Activated T-helper 17 cell treated with anti-CD3 and anti-CD28 coated beads, Interleukin-2, amount 50 U/mL, for 72 hours (primary cell): ENCODE measurements at regions not wholly inside any gene's neighbourhood (a gene's known extent, or its start where the extent isn't known, plus 50 kb on each side); places are given as distances from the start of the nearest gene placed in this dataset.
"Not testable (repeated sequence)": the region's sequence is repeated elsewhere in the genome, so short reads cannot be mapped to it uniquely, and the experiment has no call there.

Experiments used
- ATAC-seq: fragments of 150-1000 bp; cut with Tn5 transposase; replicated peaks from 2 replicates; pipeline ENCODE4 v1.10.0; 2021; ENCODE audit warnings: mild to moderate bottlenecking, moderate library complexity
- H3K27ac Mint-ChIP-seq: one replicate; pipeline ENCODE4 v1.8.0; 2022; ENCODE audit warnings: mixed read lengths
- H3K27me3 Mint-ChIP-seq: one replicate; pipeline ENCODE4 v1.8.0; 2022; ENCODE audit warnings: mixed read lengths
- H3K36me3 Mint-ChIP-seq: one replicate; pipeline ENCODE4 v1.8.0; 2022; ENCODE audit warnings: low read depth, mild to moderate bottlenecking, mixed read lengths
- H3K4me1 Mint-ChIP-seq: one replicate; pipeline ENCODE4 v1.8.0; 2022; ENCODE audit warnings: mixed read lengths
- H3K4me3 Mint-ChIP-seq: one replicate; pipeline ENCODE4 v1.8.0; 2022; ENCODE audit warnings: mild to moderate bottlenecking, mixed read lengths
- H3K9me3 Mint-ChIP-seq: one replicate; pipeline ENCODE4 v1.8.0; 2022; ENCODE audit warnings: mixed read lengths

GRCh38 chr13:65445340-65445739, 1784.8 kb downstream of the PCDH9 start:
- peaks cover 27% of the 10 kb centered on the region for H3K9me3 Mint-ChIP-seq
- H3K36me3 Mint-ChIP-seq: no peaks in the 10 kb centered on the region
- ATAC-seq: no peak
- H3K27ac Mint-ChIP-seq: no peak overlapping the region
- no peaks in the 10 kb centered on the region for H3K4me1 Mint-ChIP-seq
- no peaks in the 10 kb centered on the region for H3K27me3 Mint-ChIP-seq
- no peak overlapping the region for H3K4me3 Mint-ChIP-seq

GRCh38 chr13:65435590-65435989, 1794.5 kb downstream of the PCDH9 start:
- Mint-ChIP-seq H3K4me3 (no peak overlapping the region), H3K36me3 (no peaks in the 10 kb centered on the region)
- no peak for ATAC-seq

GRCh38 chr13:65417953-65418352, 1812.2 kb downstream of the PCDH9 start:
- ATAC-seq: no peak
- no peak overlapping the region for H3K4me3 Mint-ChIP-seq
- H3K27ac Mint-ChIP-seq: no peak overlapping the region
- no peaks in the 10 kb centered on the region for H3K27me3 Mint-ChIP-seq
- no peaks in the 10 kb centered on the region for H3K36me3 Mint-ChIP-seq
- H3K4me1 Mint-ChIP-seq: no peaks in the 10 kb centered on the region
- peaks cover 16% of the 10 kb centered on the region for H3K9me3 Mint-ChIP-seq

More at GRCh38 chr13:65435590-65435989, 1794.5 kb downstream of the PCDH9 start:
- Mint-ChIP-seq H3K4me1 (no peaks in the 10 kb centered on the region), H3K27me3 (no peaks in the 10 kb centered on the region), H3K27ac (no peak overlapping the region), H3K9me3 (peaks cover 9% of the 10 kb centered on the region)

GRCh38 chr13:65416784-65417183, 1813.4 kb downstream of the PCDH9 start:
- no peaks in the 10 kb centered on the region for H3K27me3 Mint-ChIP-seq
- no peaks in the 10 kb centered on the region for H3K4me1 Mint-ChIP-seq
- ATAC-seq: no peak
- H3K4me3 Mint-ChIP-seq: no peak overlapping the region
- peaks cover 19% of the 10 kb centered on the region for H3K9me3 Mint-ChIP-seq
- no peak overlapping the region for H3K27ac Mint-ChIP-seq
- H3K36me3 Mint-ChIP-seq: no peaks in the 10 kb centered on the region

GRCh38 chr13:65414187-65414586, 1815.9 kb downstream of the PCDH9 start:
- ATAC-seq: no peak
- Mint-ChIP-seq H3K4me1 (no peaks in the 10 kb centered on the region), H3K27ac (no peak overlapping the region), H3K36me3 (no peaks in the 10 kb centered on the region), H3K9me3 (peaks cover 10% of the 10 kb centered on the region), H3K27me3 (no peaks in the 10 kb centered on the region), H3K4me3 (no peak overlapping the region)

GRCh38 chr13:65411521-65411920, 1818.6 kb downstream of the PCDH9 start:
- Mint-ChIP-seq H3K9me3 (peaks cover 3% of the 10 kb centered on the region), H3K4me3 (no peak overlapping the region), H3K4me1 (no peaks in the 10 kb centered on the region), H3K27ac (no peak overlapping the region), H3K36me3 (no peaks in the 10 kb centered on the region), H3K27me3 (no peaks in the 10 kb centered on the region)
- no peak for ATAC-seq

GRCh38 chr13:65410791-65411190, 1819.3 kb downstream of the PCDH9 start:
- ATAC-seq: no peak
- H3K27ac Mint-ChIP-seq: no peak overlapping the region
- H3K36me3 Mint-ChIP-seq: no peaks in the 10 kb centered on the region
- H3K4me1 Mint-ChIP-seq: no peaks in the 10 kb centered on the region
- no peak overlapping the region for H3K4me3 Mint-ChIP-seq
- H3K9me3 Mint-ChIP-seq: peaks cover 3% of the 10 kb centered on the region
- H3K27me3 Mint-ChIP-seq: no peaks in the 10 kb centered on the region

GRCh38 chr13:65401315-65401714, 1828.8 kb downstream of the PCDH9 start:
- H3K4me3 Mint-ChIP-seq: no peak overlapping the region
- no peak overlapping the region for H3K27ac Mint-ChIP-seq
- H3K36me3 Mint-ChIP-seq: no peaks in the 10 kb centered on the region
- H3K4me1 Mint-ChIP-seq: no peaks in the 10 kb centered on the region
- peaks cover 9% of the 10 kb centered on the region for H3K9me3 Mint-ChIP-seq
- no peak for ATAC-seq
- no peaks in the 10 kb centered on the region for H3K27me3 Mint-ChIP-seq

GRCh38 chr13:65400702-65401101, 1829.4 kb downstream of the PCDH9 start:
- Mint-ChIP-seq H3K27me3 (no peaks in the 10 kb centered on the region), H3K36me3 (no peaks in the 10 kb centered on the region), H3K27ac (no peak overlapping the region), H3K4me1 (no peaks in the 10 kb centered on the region), H3K4me3 (no peak overlapping the region), H3K9me3 (peaks cover 9% of the 10 kb centered on the region)
- ATAC-seq: no peak

- H3K4me3 Mint-ChIP-seq: no peak overlapping the region
- H3K36me3 Mint-ChIP-seq: no peaks in the 10 kb centered on the region
- ATAC-seq: no peak
- H3K9me3 Mint-ChIP-seq: peaks cover 26% of the 10 kb centered on the region
- H3K4me1 Mint-ChIP-seq: no peaks in the 10 kb centered on the region
- H3K27me3 Mint-ChIP-seq: no peaks in the 10 kb centered on the region
- H3K27ac Mint-ChIP-seq: no peak overlapping the region
Observed at GRCh38 chr13:65387743-65388347, 1842.3 kb downstream of the PCDH9 start.

GRCh38 chr13:65378943-65379519, 1851.1 kb downstream of the PCDH9 start:
- ATAC-seq: no peak
- H3K4me1 Mint-ChIP-seq: no peaks in the 10 kb centered on the region
- H3K36me3 Mint-ChIP-seq: no peaks in the 10 kb centered on the region
- H3K9me3 Mint-ChIP-seq: peaks cover 22% of the 10 kb centered on the region
- H3K27ac Mint-ChIP-seq: no peak overlapping the region
- no peaks in the 10 kb centered on the region for H3K27me3 Mint-ChIP-seq
- no peak overlapping the region for H3K4me3 Mint-ChIP-seq

GRCh38 chr13:65378484-65378883, 1851.7 kb downstream of the PCDH9 start:
- Mint-ChIP-seq H3K27me3 (no peaks in the 10 kb centered on the region), H3K9me3 (peaks cover 17% of the 10 kb centered on the region)

GRCh38 chr13:65368832-65369231, 1861.3 kb downstream of the PCDH9 start:
- Mint-ChIP-seq H3K4me3 (no peak overlapping the region), H3K36me3 (no peaks in the 10 kb centered on the region), H3K27ac (no peak overlapping the region), H3K27me3 (no peaks in the 10 kb centered on the region), H3K4me1 (no peaks in the 10 kb centered on the region), H3K9me3 (peaks cover 19% of the 10 kb centered on the region)
- no peak for ATAC-seq

More at GRCh38 chr13:65378484-65378883, 1851.7 kb downstream of the PCDH9 start:
- no peaks in the 10 kb centered on the region for H3K36me3 Mint-ChIP-seq
- no peak overlapping the region for H3K4me3 Mint-ChIP-seq
- no peak for ATAC-seq
- no peaks in the 10 kb centered on the region for H3K4me1 Mint-ChIP-seq
- no peak overlapping the region for H3K27ac Mint-ChIP-seq

GRCh38 chr13:65353951-65354350, 1876.2 kb downstream of the PCDH9 start:
- Mint-ChIP-seq H3K4me3 (no peak overlapping the region), H3K36me3 (no peaks in the 10 kb centered on the region), H3K4me1 (no peaks in the 10 kb centered on the region), H3K27ac (no peak overlapping the region), H3K9me3 (peaks cover 7% of the 10 kb centered on the region), H3K27me3 (no peaks in the 10 kb centered on the region)
- ATAC-seq: no peak

- not testable (repeated sequence) for H3K9me3 Mint-ChIP-seq, H3K27me3 Mint-ChIP-seq, H3K4me3 Mint-ChIP-seq, H3K4me1 Mint-ChIP-seq, H3K36me3 Mint-ChIP-seq, ATAC-seq, H3K27ac Mint-ChIP-seq
Observed at GRCh38 chr13:65353150-65353549, 1877.0 kb downstream of the PCDH9 start.
